ENCODE measurements at regions not wholly inside any gene's neighbourhood (a gene's known extent, or its start where the extent isn't known, plus 50 kb on each side); places are given as distances from the start of the nearest gene placed in this dataset.

- TF ChIP-seq CTCF (IDR thresholded peaks at IDR 0.05) = no peak
These were observed 67.2 kb upstream of the HMGA2 start for GRCh38 chr12:65756956-65757511.

- TF ChIP-seq CTCF (IDR thresholded peaks at IDR 0.05) = no peak
These were observed 65.9 kb upstream of the HMGA2 start for GRCh38 chr12:65758401-65758800.

GRCh38 chr12:65759735-65760134 is 64.5 kb upstream of the HMGA2 start:
- TF ChIP-seq CTCF (IDR thresholded peaks at IDR 0.05) = no peak

DNA sequence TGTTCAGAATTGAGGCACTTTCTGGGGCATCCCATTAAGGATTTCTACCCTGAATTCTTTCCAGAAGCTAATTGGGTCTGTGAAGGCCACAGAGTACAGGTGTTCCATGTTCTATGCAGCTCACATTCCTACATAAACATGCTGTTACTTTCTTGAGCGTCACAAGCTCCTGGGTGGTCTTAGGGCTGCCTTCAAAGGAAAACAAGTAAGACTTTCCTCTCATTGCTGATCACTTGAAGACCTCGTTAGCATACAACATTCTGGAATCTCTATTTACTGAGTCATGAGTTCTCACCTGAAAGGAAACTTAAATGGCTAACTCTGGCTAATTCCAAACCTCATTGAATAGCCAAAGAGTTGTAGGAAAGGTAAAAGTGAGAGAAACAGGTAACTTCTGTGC is 63.0 kb upstream of the HMGA2 start:
- TF ChIP-seq CTCF (IDR thresholded peaks at IDR 0.05) = no peak

DNA sequence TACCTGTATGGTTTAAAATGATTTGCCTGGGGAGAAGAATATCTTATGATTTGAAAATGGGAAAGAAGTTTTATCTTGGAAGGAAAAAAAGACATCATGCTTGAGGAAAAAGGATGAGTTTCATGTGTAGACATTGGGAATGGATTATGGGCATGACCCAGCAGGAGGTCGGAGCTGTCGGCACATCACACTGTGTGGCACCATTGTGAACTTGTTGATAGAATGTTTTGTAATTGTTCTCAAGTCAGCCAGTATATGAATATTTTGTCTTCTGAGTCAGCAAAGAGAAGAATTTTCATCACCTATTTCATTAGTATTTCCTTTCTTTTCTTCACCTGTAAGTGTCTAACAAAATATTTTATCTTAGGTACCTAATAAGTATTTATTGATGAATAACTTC is 60.0 kb upstream of the HMGA2 start:
- no peak for TF ChIP-seq CTCF (IDR thresholded peaks at IDR 0.05)

DNA sequence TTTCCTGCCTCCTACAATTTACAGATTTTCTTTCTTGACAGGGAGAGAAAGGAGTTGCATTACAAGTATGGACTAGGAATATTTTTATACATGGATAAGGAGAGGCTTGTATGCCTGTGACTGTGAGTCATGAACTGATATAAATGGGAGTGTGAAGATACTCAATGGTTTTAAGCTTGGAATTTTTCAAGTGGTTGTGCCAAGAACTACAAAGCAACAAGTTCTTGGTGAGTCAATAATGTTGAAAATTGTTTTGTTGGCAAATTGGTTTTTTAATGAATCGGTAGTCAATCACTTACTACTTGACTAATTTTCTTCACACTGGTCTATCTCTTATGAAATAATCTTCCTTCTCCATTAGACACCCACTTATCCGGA is 58.9 kb upstream of the HMGA2 start:
- TF ChIP-seq CTCF (IDR thresholded peaks at IDR 0.05) = no peak

GRCh38 chr12:65769880-65770279 is 54.4 kb upstream of the HMGA2 start:
- no peak for TF ChIP-seq CTCF (IDR thresholded peaks at IDR 0.05)

Measured in LNCAP (cell line).